Gastroesophageal sphincter (tissue), 3 donors: ENCODE measurements at regions not wholly inside any gene's neighbourhood (a gene's known extent, or its start where the extent isn't known, plus 50 kb on each side); places are given as distances from the start of the nearest gene placed in this dataset.

Experiments used
- CTCF ChIP-seq, 4 experiments: fragments of 200-600 bp in 2 of 4; fragments of 450-650 bp in 2 of 4; sonication (generic) in 1 of 4; IDR thresholded peaks; one replicate each; pipeline ENCODE4 v1.5.1; 2017 to 2019; ENCODE audit warnings: antibody characterized with exemption in 4 of 4, mild to moderate bottlenecking in 2 of 4, moderate library complexity in 2 of 4
- EP300 ChIP-seq: sonication (generic); formaldehyde crosslinking; IDR thresholded peaks from one replicate; pipeline ENCODE4 v1.6.1; 2017; ENCODE audit warnings: antibody characterized with exemption, mild to moderate bottlenecking
- POLR2A ChIP-seq, 2 donors: fragments of 450-650 bp; IDR thresholded peaks; one replicate each; pipeline ENCODE4 v1.6.1; 2017; ENCODE audit warnings: antibody characterized with exemption in 2 of 2, mild to moderate bottlenecking in 2 of 2, moderate library complexity in 1 of 2
- POLR2AphosphoS5 ChIP-seq: sonication (generic); formaldehyde crosslinking; IDR thresholded peaks from one replicate; pipeline ENCODE4 v1.6.1; 2017; ENCODE audit warnings: antibody characterized with exemption

GRCh38 chr9:16255217-16255616 lies 615.3 kb downstream of the BNC2 start:
- TF ChIP-seq CTCF (IDR thresholded peaks at IDR 0.05) (no peak), EP300 (no peak), POLR2AphosphoS5 (no peak), POLR2A (IDR thresholded peaks at IDR 0.05) (no peak)
